ENCODE measurements at regions not wholly inside any gene's neighbourhood (a gene's known extent, or its start where the extent isn't known, plus 50 kb on each side); places are given as distances from the start of the nearest gene placed in this dataset.
"Not testable (repeated sequence)": the region's sequence is repeated elsewhere in the genome, so short reads cannot be mapped to it uniquely, and the experiment has no call there.

GRCh38 chrX:76555816-76556215 is 128.3 kb downstream of the MAGEE1 start:
- TF ChIP-seq, protein P1, sequence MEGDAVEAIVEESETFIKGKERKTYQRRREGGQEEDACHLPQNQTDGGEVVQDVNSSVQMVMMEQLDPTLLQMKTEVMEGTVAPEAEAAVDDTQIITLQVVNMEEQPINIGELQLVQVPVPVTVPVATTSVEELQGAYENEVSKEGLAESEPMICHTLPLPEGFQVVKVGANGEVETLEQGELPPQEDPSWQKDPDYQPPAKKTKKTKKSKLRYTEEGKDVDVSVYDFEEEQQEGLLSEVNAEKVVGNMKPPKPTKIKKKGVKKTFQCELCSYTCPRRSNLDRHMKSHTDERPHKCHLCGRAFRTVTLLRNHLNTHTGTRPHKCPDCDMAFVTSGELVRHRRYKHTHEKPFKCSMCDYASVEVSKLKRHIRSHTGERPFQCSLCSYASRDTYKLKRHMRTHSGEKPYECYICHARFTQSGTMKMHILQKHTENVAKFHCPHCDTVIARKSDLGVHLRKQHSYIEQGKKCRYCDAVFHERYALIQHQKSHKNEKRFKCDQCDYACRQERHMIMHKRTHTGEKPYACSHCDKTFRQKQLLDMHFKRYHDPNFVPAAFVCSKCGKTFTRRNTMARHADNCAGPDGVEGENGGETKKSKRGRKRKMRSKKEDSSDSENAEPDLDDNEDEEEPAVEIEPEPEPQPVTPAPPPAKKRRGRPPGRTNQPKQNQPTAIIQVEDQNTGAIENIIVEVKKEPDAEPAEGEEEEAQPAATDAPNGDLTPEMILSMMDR (IDR thresholded peaks at IDR 0.05; ENCODE audit: low read depth, low read length): peak; percentile 18
- DNase-seq (ENCODE audit: low read depth in 2 of 2): peak; percentile 40 to 66
- no peak overlapping the region for H3K4me3 ChIP-seq (replicated peaks in 1 of 2; ENCODE audit: low read depth in 2 of 2, low read length in 2 of 2)

- not testable (repeated sequence) for DNase-seq (ENCODE audit: low read depth in 2 of 2); H3K4me3 ChIP-seq (replicated peaks in 1 of 2; ENCODE audit: low read depth in 2 of 2, low read length in 2 of 2)
Measured at GRCh38 chrX:76564842-76565241, 137.3 kb downstream of the MAGEE1 start.

DNA sequence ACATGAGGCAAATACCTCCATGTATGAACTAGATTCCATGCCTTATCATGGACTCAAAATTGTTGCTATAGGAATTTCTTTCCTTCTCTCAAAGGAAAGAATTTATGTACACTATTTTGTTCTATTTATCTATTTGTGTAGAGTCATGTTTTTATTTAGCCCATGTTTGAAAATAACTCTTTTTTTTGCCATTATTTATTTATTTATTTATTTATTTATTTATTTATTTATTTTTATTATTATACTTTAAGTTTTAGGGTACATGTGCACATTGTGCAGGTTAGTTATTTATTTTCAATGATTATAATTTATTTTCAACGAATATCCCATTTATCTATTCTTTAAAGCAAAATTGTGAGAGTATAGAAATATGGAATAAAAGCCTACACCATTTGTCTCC is 177.9 kb downstream of the MAGEE1 start:
- TF ChIP-seq, protein P1 (IDR thresholded peaks at IDR 0.05; ENCODE audit: low read depth, low read length): no peak
- H3K4me3 ChIP-seq (replicated peaks in 1 of 2; ENCODE audit: low read depth in 2 of 2, low read length in 2 of 2): no peak overlapping the region
- no peak for DNase-seq (ENCODE audit: low read depth in 2 of 2)

GRCh38 chrX:76617020-76617419 is 189.5 kb downstream of the MAGEE1 start:
- TF ChIP-seq, protein P1 (IDR thresholded peaks at IDR 0.05; ENCODE audit: low read depth, low read length): no peak
- H3K4me3 ChIP-seq (replicated peaks in 1 of 2; ENCODE audit: low read depth in 2 of 2, low read length in 2 of 2): no peak overlapping the region
- no peak for DNase-seq (ENCODE audit: low read depth in 2 of 2)

DNA sequence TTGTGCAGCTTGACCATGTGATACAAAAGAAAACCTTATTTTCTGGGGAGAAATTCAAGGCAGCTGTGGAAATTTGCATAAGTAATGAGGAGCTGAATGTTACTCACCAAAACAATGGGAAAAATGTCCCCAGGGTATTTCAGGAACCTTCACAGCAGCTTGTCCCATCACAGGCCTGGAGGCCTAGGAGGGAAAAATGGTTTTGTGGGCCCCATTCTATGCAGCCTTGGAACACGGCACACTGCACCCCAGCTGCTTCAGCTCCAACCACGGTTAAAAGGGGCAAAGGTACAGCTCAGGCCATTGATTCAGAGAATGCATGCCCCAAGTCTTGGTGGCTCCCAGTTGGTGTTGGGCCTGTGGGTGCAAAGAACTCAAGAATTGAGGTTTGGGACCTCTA is 216.1 kb downstream of the MAGEE1 start:
- no peak overlapping the region for H3K4me3 ChIP-seq (replicated peaks in 1 of 2; ENCODE audit: low read depth in 2 of 2, low read length in 2 of 2)
- no peak for DNase-seq (ENCODE audit: low read depth in 2 of 2)
- TF ChIP-seq, protein P1 (IDR thresholded peaks at IDR 0.05; ENCODE audit: low read depth, low read length): no peak

GRCh38 chrX:76651369-76651768 is 223.9 kb downstream of the MAGEE1 start:
- H3K4me3 ChIP-seq (replicated peaks in 1 of 2; ENCODE audit: low read depth in 2 of 2, low read length in 2 of 2); DNase-seq (ENCODE audit: low read depth in 2 of 2): not testable (repeated sequence)

DNA sequence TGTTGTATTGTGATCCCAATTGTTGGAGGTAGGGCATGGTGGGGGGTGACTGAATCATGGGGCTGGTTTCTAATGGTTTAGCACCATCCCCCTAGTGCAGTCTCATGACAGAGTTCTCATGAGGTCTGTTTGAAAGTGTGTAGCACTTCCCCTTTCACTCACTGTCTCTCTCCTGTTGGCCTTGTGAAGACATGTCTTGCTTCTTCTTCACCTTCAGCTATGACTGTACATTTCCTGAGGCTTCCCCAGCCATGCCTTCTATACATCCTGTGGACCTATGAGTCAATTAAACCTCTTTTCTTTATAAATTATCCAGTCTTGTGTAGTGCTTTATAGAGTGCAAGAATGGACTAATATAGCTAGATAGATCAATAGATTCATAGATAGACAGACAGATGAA is 230.0 kb downstream of the MAGEE1 start:
- H3K4me3 ChIP-seq (replicated peaks in 1 of 2; ENCODE audit: low read depth in 2 of 2, low read length in 2 of 2): no peak overlapping the region
- TF ChIP-seq, protein P1 (IDR thresholded peaks at IDR 0.05; ENCODE audit: low read depth, low read length): no peak
- no peak for DNase-seq (ENCODE audit: low read depth in 2 of 2)

Data from cardiac fibroblast (primary cell).